Hematopoietic multipotent progenitor cell treated with erythropoietin and hydrocortisone succinate and interleukin-3 and kit ligand, for 4 days (in vitro differentiated cells): ENCODE measurements at regions not wholly inside any gene's neighbourhood (a gene's known extent, or its start where the extent isn't known, plus 50 kb on each side); places are given as distances from the start of the nearest gene placed in this dataset.

ENCODE experiments used
- DNase-seq: peaks from one replicate; pipeline ENCODE4 v3.0.0-alpha.2; 2015

- no peak for DNase-seq
These were observed 438.1 kb upstream of the DSEL start for GRCh38 chr18:67954594-67954993.

DNA sequence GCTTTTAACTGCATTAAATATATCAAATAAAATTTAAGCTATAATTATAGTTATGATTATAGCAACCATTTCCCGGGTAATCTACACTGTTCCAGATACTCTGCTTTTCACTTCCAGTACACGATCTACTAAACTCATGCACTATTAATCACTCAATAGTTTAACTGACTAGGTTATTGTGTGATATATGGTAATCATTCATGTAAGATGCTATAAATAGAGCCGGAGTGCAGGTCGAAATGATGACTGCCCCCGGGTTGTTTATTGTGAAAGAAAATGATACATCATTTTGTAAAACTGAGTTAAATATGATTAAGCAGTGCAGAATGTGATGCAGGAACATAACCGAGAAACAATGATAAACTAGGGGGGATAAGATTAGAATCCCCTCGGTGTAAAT is 434.6 kb upstream of the DSEL start:
- no peak for DNase-seq

DNA sequence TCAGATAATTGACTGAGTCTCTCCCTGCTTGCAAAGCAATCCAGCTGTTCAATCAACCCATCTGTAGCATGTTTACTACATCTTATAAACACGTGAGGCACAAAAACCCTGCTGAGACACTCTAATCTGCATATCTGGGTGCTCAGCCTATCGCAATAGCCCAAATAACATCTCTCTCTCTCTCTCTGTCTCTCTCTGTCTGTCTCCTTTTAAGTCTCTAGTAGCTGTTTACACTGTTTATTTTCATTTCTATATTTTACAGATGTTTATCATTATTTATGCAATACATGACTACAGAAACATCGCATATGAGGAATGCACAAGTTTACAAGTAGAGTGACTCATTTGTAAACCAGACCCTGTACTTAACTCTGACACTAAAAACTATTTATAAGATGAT is 422.1 kb upstream of the DSEL start:
- no peak for DNase-seq

GRCh38 chr18:67935638-67936037 is 419.1 kb upstream of the DSEL start:
- DNase-seq = no peak

- no peak for DNase-seq
These were observed 416.8 kb upstream of the DSEL start for GRCh38 chr18:67933271-67933670.

DNA sequence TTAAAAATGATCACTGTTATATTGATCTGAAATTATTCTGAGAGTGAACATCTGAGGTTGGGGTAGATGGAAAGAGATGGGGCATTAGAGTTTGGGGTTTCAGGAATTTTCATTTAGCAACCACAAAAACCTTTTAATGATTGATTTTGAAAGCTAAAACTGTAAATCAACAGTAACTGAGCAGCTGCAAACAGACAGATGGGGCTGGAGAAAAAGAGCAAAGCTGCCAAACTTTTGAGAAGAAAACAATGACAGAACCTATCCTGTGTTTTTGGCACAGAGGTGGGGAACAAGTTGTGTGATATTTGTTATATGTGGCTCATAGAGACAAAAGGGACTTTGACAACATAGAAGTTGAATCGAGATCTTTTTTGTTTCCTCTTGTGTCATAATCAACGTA is 415.8 kb upstream of the DSEL start:
- DNase-seq = no peak

DNA sequence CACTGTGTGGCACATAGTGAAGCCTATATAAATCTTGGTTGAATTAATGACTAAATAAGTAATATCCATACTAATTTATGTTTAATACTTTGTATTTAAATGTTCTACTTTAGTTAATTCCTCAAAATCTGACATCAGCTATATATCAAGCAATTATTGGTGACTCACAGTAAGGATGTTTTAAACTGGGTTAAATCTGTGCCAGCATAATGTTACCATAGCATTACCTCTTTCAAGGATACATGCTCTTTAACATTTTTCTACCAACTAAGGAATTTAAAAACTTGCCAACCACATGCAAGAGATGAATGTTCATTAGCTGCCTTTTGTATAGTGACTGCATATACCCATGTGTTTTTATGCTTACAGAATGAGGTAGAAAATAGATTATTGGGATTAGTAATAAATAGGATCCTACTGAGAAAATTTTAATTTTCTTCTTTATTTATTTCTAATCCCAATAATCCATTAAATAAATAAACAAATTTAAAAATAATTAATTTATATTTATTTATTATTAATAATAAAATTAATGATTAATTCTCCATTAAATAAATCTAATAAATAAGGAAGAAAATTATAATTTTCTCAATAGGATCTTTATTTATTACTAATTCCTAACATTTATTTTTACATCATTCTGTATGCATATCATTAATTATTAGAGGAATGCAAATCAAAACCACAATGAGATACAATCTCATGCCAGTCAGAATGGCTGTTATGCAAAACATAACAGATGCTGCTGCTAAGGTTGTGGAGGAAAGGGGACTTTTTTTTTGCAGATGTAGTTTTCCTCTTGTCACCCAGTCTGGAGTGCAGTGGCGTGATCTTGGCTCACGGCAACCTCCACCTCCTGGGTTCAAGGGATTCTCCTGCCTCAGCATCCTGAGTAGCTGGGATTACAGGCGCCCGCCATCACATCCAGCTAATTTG is 410.7 kb upstream of the DSEL start:
- no peak for DNase-seq

- DNase-seq = no peak
These were observed 408.1 kb upstream of the DSEL start for GRCh38 chr18:67924656-67925055.

GRCh38 chr18:67919316-67919715 is 402.8 kb upstream of the DSEL start:
- no peak for DNase-seq

DNA sequence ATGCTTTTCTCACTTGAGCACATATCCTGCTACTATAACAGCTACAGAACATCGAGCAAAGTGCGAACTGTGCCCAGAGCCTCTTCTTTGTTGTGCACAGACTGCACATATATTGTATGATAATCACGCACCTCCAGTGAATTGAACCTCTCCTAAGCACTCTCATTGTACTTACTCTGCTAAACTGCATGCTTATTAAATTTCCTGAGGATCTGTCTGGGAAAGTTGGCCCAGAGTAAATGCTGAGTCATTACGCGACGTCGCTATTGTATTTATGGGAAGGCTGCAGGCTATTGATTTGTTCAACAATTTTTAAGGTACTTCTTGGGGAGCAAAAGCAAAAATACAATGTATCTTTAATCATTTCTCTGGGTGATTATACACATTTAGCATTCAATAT is 399.6 kb upstream of the DSEL start:
- no peak for DNase-seq

GRCh38 chr18:67913040-67913439 is 396.5 kb upstream of the DSEL start:
- no peak for DNase-seq

- DNase-seq = no peak
These were observed 385.1 kb upstream of the DSEL start for GRCh38 chr18:67901573-67901972.

- no peak for DNase-seq
These were observed 379.9 kb upstream of the DSEL start for GRCh38 chr18:67896451-67896850.

DNA sequence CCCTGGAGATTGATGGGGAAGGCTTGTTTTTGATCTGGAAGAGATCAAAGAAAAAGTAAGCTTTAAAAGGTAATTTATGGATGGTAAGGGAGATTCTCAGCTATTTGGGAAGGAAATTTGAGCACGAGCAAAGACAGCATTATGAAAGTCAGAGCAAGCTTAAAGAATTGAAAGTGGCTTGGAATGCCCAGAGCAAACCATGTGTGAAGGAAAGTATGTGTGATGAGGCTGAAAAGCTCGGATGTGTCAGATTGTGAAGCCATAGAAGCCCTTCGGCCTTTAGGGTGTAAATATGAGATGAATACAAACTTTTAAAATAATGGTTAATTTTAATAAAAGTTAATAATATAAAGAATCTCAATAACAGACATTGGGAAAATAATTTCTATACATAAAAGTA is 377.4 kb upstream of the DSEL start:
- DNase-seq = no peak

GRCh38 chr18:67876871-67877270 is 360.4 kb upstream of the DSEL start:
- no peak for DNase-seq

GRCh38 chr18:67875944-67876343 is 359.4 kb upstream of the DSEL start:
- no peak for DNase-seq

GRCh38 chr18:67875060-67875459 is 358.5 kb upstream of the DSEL start:
- no peak for DNase-seq

DNA sequence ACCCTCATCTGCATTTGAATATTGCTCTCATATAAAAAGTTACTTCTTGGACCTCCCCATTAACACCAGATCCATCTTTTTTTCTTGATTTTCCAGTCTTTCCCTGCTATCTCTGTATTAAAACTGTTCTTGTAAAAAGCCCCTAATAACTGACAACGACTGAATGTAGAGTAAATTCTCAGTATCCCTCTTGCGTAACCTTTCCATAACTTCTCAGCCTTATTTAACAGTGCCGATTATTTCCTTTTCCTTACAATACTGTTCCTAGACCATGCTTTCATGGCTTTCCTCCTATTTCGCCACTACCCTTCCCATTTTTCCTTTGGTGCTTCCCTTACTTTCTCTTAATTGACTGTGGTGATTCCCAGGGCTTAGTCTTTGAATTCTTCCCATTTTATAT is 348.9 kb upstream of the DSEL start:
- DNase-seq = no peak

DNA sequence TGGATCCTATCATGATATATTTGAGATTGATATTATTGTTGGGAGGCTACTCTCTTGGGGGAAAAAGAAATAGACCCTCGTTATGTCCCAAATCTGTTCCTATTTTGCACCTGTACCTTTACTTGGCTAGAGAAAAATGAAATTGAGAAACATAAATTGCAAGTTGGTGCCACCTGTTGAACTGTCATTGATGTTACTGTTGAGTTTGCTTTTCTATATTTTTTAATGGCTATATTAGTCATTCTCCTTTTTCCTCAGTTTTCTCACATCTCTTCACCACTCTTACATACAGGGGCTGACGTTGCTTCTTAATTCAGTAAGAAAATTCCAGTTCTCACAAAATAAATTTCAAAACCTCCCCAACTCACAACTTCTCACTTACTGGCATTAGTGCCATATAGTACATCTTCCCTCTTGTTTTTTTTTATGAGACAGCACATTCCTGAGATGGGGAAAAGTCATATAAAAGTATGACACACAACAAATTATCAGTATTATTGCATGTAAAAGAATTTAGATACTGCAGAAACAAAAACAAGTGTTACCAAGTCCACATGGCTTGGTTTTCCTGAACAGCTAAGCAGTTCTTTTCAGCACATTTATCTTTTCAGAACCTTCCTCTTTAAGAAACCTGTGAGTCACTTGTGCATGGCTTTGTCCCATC is 348.3 kb upstream of the DSEL start:
- DNase-seq = no peak

DNA sequence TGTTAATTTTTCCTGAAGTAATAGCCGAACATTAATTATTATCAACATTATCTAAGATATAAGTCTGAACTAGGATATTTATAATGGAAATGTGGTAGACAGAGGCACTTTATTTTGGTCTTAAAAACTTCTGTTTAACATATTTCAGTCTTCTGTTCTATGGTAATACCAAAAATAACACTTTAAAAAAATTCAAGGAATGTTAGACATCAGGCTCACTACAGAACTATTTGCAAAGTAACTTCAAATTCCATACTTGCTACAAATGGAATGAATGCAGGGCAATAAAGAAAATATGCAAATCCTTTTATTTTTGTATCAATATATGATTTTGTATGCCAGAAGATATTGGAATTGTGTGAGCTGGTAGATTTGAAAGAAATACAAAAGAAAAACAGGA is 345.5 kb upstream of the DSEL start:
- no peak for DNase-seq

DNA sequence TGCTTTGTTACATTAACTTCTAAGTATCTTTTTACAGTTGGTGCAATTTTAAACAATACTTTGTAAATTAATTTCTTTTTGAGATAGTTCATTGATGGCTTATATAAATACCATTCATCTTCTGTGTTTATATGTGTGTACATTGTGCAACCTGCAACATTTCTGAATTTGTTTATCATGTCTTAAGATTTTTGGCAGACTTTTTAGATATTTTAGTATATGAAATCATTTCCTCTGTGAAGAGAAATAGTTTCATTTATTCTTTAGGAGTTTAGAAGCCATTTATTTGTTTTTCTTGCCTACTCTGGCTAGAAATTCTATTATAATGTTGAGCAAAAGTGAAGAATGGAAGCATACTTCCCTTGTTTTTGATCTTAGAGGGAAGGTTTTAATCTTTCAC is 337.8 kb upstream of the DSEL start:
- no peak for DNase-seq

DNA sequence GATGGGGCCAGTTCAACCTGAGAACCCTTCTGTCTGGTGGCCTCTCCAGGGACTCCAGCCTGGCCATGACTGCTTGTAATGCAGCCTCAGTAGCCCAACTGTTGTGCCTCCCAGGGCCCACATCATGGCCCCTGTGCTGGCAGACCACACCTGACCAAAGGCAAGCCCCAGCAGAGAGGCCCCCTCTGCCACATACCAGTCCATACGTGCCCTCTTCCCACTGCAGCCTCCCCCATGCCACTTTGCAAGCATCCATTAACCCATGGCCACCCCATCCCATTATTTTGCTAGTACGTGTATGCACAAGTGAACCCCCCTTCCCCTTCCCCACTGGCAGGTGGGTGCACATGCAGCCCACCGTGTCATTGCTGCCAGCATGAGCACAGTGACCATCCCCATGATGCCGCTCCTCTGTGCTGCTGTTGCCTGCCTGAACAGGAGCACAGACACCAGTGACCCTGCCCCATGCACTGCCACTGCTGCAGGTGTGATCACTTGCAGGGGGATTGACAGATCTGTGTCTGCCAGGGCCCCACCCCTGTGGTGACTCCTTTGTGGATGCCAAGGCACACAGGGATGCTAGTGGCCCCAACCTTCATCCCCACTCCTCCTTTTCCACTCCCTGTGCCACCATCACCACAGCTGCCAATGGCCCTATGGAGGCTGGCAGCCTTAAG is 330.0 kb upstream of the DSEL start:
- DNase-seq = no peak

- no peak for DNase-seq
These were observed 328.5 kb upstream of the DSEL start for GRCh38 chr18:67845035-67845434.

DNA sequence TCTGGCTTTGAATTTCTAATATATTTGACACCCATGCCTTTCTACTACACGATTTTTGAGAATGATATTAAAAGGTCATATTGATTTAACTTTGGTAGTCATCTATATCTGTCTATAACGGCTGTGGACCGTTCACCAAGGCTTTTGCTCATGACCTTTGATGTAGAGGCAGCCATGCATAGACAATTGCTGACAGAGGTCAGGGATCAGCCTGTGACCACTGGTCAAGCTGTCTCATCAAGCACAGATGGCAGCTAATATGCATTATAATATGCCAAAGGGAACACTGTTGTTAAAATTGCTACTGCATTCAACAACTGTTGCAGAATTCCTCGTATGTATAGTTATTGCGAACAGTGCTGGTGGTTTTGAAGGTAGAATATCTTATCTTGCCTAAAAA is 323.9 kb upstream of the DSEL start:
- no peak for DNase-seq
